GM19043 (cell line): ENCODE measurements at regions not wholly inside any gene's neighbourhood (a gene's known extent, or its start where the extent isn't known, plus 50 kb on each side); places are given as distances from the start of the nearest gene placed in this dataset.
"Not testable (repeated sequence)": the region's sequence is repeated elsewhere in the genome, so short reads cannot be mapped to it uniquely, and the experiment has no call there.

Experiments
- ATAC-seq: cut with Tn5 transposase; IDR thresholded peaks from one replicate; pipeline ENCODE4 v1.9.1; 2021; ENCODE audit warnings: low read depth; ENCODE audit not compliant: unreplicated experiment

- peak; percentile 51 for ATAC-seq
Measured at GRCh38 chr10:2079603-2080078, 342.3 kb upstream of the ADARB2 start.

GRCh38 chr10:2077231-2077630 lies 339.9 kb upstream of the ADARB2 start:
- ATAC-seq: no peak

GRCh38 chr10:2076528-2076927 lies 339.2 kb upstream of the ADARB2 start:
- no peak for ATAC-seq

DNA sequence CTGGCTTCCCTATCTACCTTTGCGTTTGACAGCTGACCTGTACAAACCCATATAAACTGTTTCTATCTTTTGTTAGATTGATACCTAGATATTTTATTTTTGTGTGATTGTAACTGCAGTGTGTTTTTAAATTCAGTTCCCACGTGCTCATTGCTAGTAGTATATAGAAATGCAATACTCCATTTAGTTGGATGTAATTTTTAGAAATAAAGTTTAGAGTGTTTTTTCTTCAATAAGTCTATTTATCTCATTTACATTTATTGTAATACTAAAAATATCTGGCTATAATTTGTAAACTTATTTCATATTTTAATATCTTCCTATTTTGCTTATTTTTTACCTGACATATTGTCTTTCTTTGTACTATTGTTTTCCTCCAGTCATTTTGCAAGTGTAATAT lies 329.7 kb upstream of the ADARB2 start:
- no peak for ATAC-seq

DNA sequence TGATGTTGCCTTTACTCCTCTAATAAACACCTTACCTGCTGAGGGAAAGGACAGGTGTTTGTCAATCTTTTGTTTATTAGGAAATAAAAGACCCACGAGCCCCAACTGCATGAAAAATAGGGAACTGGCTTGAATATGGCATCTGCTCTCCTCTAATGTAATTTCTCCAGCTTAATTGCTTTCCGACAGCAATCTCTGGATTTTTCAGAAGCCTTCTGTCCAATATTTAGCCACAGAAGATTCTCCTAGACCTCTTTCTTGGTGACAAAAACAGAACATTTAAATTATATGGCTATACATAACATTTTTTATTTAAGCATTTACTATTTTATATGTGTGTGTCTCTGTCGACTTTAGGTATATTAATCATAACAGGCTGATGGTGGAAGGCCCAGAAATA lies 317.4 kb upstream of the ADARB2 start:
- ATAC-seq: no peak

DNA sequence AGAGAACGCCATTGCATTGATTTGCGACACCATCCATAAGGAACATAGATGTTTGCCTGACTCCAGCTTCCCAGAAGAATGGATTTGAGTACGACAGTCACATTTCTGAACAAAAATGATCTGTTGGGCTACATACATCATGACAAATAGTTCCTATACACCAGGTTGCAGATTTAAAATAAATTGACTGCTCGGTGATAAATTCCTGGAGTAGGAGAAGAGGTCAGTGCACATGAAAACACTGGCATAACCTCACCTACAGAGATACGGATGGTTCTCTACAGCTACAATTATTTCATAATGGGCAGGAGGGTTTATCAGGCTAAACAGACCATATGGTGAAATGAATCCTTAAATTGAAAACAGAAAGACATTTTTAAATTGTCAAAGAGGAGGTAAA lies 316.5 kb upstream of the ADARB2 start:
- no peak for ATAC-seq

GRCh38 chr10:2051108-2051507 lies 313.8 kb upstream of the ADARB2 start:
- no peak for ATAC-seq

DNA sequence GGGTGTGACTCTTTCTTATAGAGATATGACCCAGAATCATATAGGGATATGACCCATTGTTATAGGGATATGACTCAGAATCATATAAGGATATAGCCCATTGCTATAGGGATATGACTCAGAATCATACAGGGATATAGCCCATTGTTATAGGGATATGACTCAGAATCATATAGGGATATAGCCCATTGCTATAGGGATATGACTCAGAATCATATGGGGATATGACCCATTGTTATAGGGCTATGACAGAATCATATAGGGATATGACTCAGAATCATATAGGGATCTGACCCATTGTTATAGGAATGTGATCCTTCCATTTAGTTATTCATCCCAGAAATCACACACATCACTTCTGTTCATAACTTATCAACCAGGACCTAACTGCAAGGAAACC lies 312.2 kb upstream of the ADARB2 start:
- ATAC-seq: no peak

GRCh38 chr10:2048337-2048973 lies 311.1 kb upstream of the ADARB2 start:
- ATAC-seq: no peak

DNA sequence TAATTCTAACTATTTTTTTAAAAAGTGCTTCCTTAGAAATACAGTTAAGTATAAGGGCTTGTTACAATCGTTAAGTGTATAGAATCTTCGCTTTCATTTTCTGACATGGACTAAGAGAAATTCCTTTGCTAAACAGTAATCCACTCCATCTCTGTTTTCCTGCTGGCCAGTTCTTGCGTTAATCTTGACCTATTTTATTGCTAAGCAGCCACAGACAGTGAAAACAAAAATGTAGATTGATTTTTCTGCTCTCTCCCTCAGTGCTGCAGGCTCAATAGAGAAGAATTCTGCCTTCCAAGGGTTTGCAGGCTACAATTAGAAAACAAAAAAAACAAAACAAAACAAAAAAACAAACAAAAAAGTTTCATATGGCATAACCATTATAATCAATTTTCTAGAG lies 310.4 kb upstream of the ADARB2 start:
- no peak for ATAC-seq

DNA sequence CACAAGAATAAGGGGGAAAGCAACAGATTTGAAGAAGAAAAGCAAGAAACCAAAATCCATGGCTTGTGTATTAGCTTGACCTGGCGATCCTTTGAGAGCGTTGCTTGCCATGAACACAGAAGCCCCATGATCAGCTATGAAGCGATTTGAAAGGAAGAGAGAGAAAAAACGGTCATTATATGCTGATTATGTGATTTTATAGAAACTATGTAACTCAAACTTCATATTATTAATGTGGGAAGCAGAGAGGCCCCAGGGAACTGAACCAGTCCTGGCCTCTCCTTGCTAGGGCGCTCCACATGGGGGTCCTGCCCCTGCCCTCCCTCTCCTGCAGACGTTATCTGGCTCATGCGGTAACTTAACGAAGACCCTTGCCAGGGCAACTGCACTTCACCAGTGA lies 306.1 kb upstream of the ADARB2 start:
- ATAC-seq: no peak

DNA sequence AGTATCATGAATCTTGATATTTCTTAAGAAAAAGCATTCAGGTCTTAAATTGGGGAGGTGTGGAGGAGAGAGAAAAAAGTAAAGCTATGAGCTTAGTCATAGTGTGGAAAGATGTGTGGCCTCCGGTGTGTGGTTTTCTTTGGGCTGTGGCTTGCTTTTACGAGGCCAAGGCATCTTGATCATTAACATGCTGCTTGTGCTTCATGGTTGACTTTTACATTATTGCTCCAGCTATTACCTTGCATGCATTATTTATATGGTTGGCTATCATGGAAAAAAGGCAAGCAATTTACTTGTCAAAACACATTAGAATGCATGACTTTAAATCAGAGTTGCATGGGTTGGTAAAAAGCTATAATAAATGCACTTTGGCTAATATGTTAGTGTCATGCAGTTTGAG lies 300.7 kb upstream of the ADARB2 start:
- no peak for ATAC-seq

DNA sequence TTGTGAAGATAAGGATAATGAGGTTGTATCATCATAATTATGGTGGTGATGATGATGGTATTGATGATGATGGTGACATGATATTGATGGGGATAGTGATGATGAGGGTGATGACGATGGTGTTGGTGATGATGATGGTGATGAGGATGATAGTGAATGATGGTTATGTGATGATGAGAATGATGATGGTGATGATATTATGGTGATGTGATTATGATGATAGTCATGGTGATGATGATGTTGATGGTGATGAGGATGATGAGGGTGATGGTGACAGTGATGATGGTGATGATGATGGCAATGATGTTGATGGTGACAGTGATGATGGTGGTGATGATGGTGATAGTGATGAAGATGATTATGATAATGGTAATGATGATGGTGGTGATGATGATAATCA lies 299.9 kb upstream of the ADARB2 start:
- ATAC-seq: no peak

DNA sequence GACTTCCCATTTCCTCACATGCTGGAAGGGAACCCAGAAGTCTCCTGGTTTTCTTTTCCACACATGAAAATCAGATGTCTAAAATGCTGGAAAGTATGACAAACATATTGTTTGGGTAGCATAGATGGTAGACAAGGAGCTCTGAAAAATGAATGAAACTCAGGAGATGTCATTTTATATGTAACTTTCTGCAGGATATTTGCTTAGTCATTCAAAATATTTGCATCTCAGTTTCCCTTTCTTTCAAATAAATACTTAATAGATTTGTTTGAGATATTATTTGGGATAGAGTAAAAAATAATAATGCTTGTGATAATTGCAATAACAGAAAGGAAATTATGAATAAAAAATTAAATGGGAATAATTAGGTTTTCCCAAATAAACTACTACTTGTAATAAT lies 298.9 kb upstream of the ADARB2 start:
- no peak for ATAC-seq

GRCh38 chr10:2030046-2030445 lies 292.7 kb upstream of the ADARB2 start:
- ATAC-seq: no peak

DNA sequence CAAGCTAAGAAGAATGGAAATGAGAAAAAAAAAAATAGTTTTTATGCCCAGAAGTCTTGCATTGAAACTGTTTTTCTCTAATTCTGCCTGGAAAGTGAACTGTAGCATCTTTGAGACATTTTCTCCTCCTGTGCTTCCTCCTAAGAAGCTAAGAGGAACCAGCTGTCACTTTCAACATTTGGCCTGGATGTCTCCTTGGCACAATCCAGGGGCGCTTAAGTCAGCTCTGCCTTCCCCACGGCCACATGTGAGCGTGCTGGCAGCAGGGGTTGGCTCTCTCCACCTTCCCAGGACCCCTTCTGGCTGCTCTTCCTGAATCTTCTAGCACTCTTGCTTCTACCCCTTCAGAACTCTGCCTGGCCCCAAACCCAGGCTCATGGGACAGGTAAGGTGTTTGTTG lies 289.6 kb upstream of the ADARB2 start:
- no peak for ATAC-seq

DNA sequence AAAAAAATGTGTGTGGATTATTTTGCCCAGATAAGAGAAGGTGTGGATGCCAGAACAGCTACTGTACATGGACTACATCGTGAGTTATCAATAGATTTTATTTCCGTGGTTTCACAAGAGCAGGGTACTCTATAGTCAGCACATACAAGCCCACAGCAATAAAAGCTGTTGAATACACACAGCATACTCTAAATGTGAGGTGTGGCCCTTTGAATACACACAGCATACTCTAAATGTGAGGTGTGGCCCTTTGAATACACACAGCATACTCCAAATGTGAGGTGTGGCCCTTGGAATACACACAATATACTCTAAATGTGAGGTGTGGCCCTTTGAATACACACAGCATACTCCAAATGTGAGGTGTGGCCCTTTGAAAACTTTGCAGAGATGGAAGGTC lies 287.4 kb upstream of the ADARB2 start:
- ATAC-seq: not testable (repeated sequence)

DNA sequence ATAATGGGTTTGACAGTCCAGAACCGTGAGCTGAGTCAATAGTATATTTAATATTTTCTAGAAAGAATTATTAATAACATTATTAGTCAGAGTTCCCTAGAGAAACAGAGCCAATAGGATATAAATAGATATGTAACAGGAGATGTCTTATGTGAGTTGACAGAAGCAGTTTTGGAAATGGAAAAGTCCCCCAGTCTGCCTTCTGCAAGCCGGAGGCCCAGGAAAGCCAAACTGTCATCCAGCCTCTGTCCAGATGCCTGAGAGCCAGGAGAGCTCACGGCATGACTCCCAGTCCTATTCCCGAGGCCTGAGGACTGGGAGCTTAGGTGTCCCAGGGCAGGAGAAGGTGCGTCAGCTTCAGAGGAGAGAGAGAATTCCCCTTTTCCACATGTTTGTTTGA lies 286.4 kb upstream of the ADARB2 start:
- ATAC-seq: no peak

DNA sequence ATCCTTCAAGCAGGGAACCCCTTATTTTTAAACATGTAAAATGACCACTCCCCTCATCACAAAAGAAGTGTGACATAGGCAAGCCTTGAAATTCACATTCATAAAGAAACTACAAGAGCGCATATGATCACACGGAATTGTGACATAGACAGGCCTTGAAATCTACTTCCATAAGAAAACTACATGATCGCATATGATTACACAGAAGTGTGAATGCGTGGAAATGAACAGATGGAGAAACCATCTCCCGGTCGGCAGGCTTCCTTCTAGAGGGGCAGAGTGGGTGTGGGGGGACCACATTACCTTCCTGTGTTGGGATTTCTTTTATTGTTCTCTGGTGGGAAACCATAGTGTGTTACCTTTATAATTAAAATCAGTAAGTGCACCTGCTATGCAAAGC lies 285.1 kb upstream of the ADARB2 start:
- ATAC-seq: no peak

GRCh38 chr10:2020836-2021235 lies 283.5 kb upstream of the ADARB2 start:
- no peak for ATAC-seq

DNA sequence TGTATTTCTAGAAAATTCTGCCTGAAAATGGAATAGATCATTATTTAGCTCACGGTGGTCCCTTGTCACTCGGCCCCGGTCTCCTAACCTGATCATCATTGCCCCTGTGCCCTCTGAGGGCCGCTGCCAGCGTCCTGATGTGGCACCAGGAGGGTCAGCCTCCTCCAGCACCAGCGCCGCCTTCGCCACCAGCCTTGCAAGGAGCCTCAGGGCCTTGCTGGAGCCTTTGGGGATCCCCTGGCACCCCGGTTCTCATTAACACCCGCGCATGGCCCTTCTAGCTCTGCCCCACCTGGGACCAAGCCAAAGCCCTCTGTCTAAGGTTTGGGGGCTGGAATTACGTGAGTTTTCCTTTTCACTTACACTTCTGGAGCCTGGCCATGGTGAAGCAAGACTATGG lies 282.5 kb upstream of the ADARB2 start:
- no peak for ATAC-seq

GRCh38 chr10:2019281-2019680 lies 282.0 kb upstream of the ADARB2 start:
- no peak for ATAC-seq

GRCh38 chr10:2014541-2014940 lies 277.2 kb upstream of the ADARB2 start:
- ATAC-seq: no peak
